Activated CD8-positive, alpha-beta memory T cell treated with anti-CD3 and anti-CD28 coated beads, Interleukin-2, amount 10 ng/mL, durations not matched to agents 7 days and 5 days (primary cell): ENCODE measurements at regions not wholly inside any gene's neighbourhood (a gene's known extent, or its start where the extent isn't known, plus 50 kb on each side); places are given as distances from the start of the nearest gene placed in this dataset.

Source experiments
- ATAC-seq: fragments of 150-1000 bp; cut with Tn5 transposase; one replicate; pipeline ENCODE4 v1.10.0; 2021; ENCODE audit warnings: moderate library complexity
- CTCF ChIA-PET: fragments of 350-600 bp; sonication (Branson Sonifier 250); formaldehyde crosslinking; loops from one replicate; lab custom pipeline; 2021; ENCODE audit warnings: antibody characterized with exemption; lab: Charles Lee
- DNase-seq: peaks from one replicate; pipeline ENCODE4 v3.0.0-alpha.2; 2020
- H3K27ac Mint-ChIP-seq: one replicate; pipeline ENCODE4 v1.8.0; 2021; ENCODE audit warnings: mild to moderate bottlenecking, mixed read lengths
- H3K27me3 Mint-ChIP-seq: one replicate; pipeline ENCODE4 v1.8.0; 2021; ENCODE audit warnings: mixed read lengths
- H3K36me3 Mint-ChIP-seq: one replicate; pipeline ENCODE4 v1.8.0; 2021; ENCODE audit warnings: mild to moderate bottlenecking, mixed read lengths
- H3K4me1 Mint-ChIP-seq: one replicate; pipeline ENCODE4 v1.8.0; 2021; ENCODE audit warnings: mixed read lengths
- H3K4me3 Mint-ChIP-seq: one replicate; pipeline ENCODE4 v1.8.0; 2021; ENCODE audit warnings: mild to moderate bottlenecking, moderate library complexity, mixed read lengths
- H3K9me3 Mint-ChIP-seq: one replicate; pipeline ENCODE4 v1.8.0; 2022; ENCODE audit warnings: low read depth, mixed read lengths

- H3K27me3 Mint-ChIP-seq, result peaks cover 16% of the 10 kb centered on the region
- no peaks in the 10 kb centered on the region for H3K9me3 Mint-ChIP-seq
- DNase-seq (no peak), ATAC-seq (no peak)
- no peaks in the 10 kb centered on the region for H3K36me3 Mint-ChIP-seq
- H3K27ac Mint-ChIP-seq, result no peak overlapping the region
- CTCF ChIA-PET, result no interaction called here
- no peak overlapping the region for H3K4me3 Mint-ChIP-seq
- no peaks in the 10 kb centered on the region for H3K4me1 Mint-ChIP-seq
These were observed 378.3 kb downstream of the BRD1 start for GRCh38 chr22:49449377-49449776.

- Mint-ChIP-seq H3K36me3 (no peaks in the 10 kb centered on the region), H3K27ac (no peak overlapping the region), H3K4me1 (no peaks in the 10 kb centered on the region), H3K4me3 (no peak overlapping the region), H3K9me3 (no peaks in the 10 kb centered on the region), H3K27me3 (peaks cover 16% of the 10 kb centered on the region)
- DNase-seq (no peak), ATAC-seq (no peak)
- CTCF ChIA-PET, result no interaction called here
These were observed 379.1 kb downstream of the BRD1 start for GRCh38 chr22:49448526-49448925.

- Mint-ChIP-seq H3K4me1 (no peaks in the 10 kb centered on the region), H3K36me3 (no peaks in the 10 kb centered on the region), H3K27me3 (peaks cover 16% of the 10 kb centered on the region), H3K9me3 (no peaks in the 10 kb centered on the region), H3K4me3 (no peak overlapping the region), H3K27ac (no peak overlapping the region)
- CTCF ChIA-PET, result no interaction called here
- ATAC-seq, result no peak
- DNase-seq, result no peak
These were observed 379.8 kb downstream of the BRD1 start for GRCh38 chr22:49447837-49448236.

GRCh38 chr22:49446759-49447710 is 380.6 kb downstream of the BRD1 start:
- Mint-ChIP-seq H3K4me3 (no peak overlapping the region), H3K27ac (no peak overlapping the region), H3K4me1 (no peaks in the 10 kb centered on the region), H3K27me3 (peaks cover 16% of the 10 kb centered on the region), H3K9me3 (no peaks in the 10 kb centered on the region), H3K36me3 (no peaks in the 10 kb centered on the region)
- DNase-seq (no peak), ATAC-seq (no peak)
- CTCF ChIA-PET, result no interaction called here

- Mint-ChIP-seq H3K4me3 (no peak overlapping the region), H3K27me3 (peaks cover 16% of the 10 kb centered on the region), H3K27ac (no peak overlapping the region), H3K4me1 (no peaks in the 10 kb centered on the region), H3K9me3 (no peaks in the 10 kb centered on the region), H3K36me3 (no peaks in the 10 kb centered on the region)
- CTCF ChIA-PET, result interaction anchor here (0.6 kb wide), 1 partner anchor 777 kb away, joined by 3 read pairs; no protein-coding TSS in a partner anchor
- DNase-seq (no peak), ATAC-seq (no peak)
These were observed 381.4 kb downstream of the BRD1 start for GRCh38 chr22:49446145-49446758.

- Mint-ChIP-seq H3K27ac (no peak overlapping the region), H3K4me3 (no peak overlapping the region), H3K4me1 (no peaks in the 10 kb centered on the region), H3K9me3 (no peaks in the 10 kb centered on the region), H3K27me3 (peaks cover 5% of the 10 kb centered on the region), H3K36me3 (no peaks in the 10 kb centered on the region)
- CTCF ChIA-PET, result no interaction called here
- ATAC-seq (no peak), DNase-seq (no peak)
These were observed 382.9 kb downstream of the BRD1 start for GRCh38 chr22:49444781-49445180.

GRCh38 chr22:49440931-49441330 is 386.7 kb downstream of the BRD1 start:
- H3K27ac Mint-ChIP-seq, result no peak overlapping the region
- H3K36me3 Mint-ChIP-seq, result no peaks in the 10 kb centered on the region
- H3K27me3 Mint-ChIP-seq, result no peaks in the 10 kb centered on the region
- DNase-seq (no peak), ATAC-seq (no peak)
- H3K4me3 Mint-ChIP-seq, result no peak overlapping the region
- H3K9me3 Mint-ChIP-seq, result no peaks in the 10 kb centered on the region
- H3K4me1 Mint-ChIP-seq, result no peaks in the 10 kb centered on the region
- CTCF ChIA-PET, result no interaction called here

- DNase-seq (no peak), ATAC-seq (no peak)
- no peaks in the 10 kb centered on the region for H3K27me3 Mint-ChIP-seq
- H3K4me3 Mint-ChIP-seq, result no peak overlapping the region
- no peaks in the 10 kb centered on the region for H3K4me1 Mint-ChIP-seq
- H3K9me3 Mint-ChIP-seq, result no peaks in the 10 kb centered on the region
- H3K36me3 Mint-ChIP-seq, result no peaks in the 10 kb centered on the region
- no peak overlapping the region for H3K27ac Mint-ChIP-seq
- CTCF ChIA-PET, result no interaction called here
These were observed 388.3 kb downstream of the BRD1 start for GRCh38 chr22:49439373-49439772.

- DNase-seq, result no peak
- Mint-ChIP-seq H3K4me3 (no peak overlapping the region), H3K4me1 (no peaks in the 10 kb centered on the region), H3K27me3 (no peaks in the 10 kb centered on the region), H3K27ac (no peak overlapping the region), H3K36me3 (no peaks in the 10 kb centered on the region), H3K9me3 (no peaks in the 10 kb centered on the region)
- CTCF ChIA-PET, result no interaction called here
- ATAC-seq, result no peak
These were observed 389.7 kb downstream of the BRD1 start for GRCh38 chr22:49437956-49438355.

- Mint-ChIP-seq H3K27me3 (no peaks in the 10 kb centered on the region), H3K4me3 (no peak overlapping the region), H3K9me3 (no peaks in the 10 kb centered on the region), H3K27ac (no peak overlapping the region), H3K36me3 (no peaks in the 10 kb centered on the region), H3K4me1 (no peaks in the 10 kb centered on the region)
- CTCF ChIA-PET, result no interaction called here
- no peak for ATAC-seq
- no peak for DNase-seq
These were observed 390.3 kb downstream of the BRD1 start for GRCh38 chr22:49437356-49437755.

GRCh38 chr22:49436056-49436455 is 391.6 kb downstream of the BRD1 start:
- ATAC-seq, result no peak
- no peak overlapping the region for H3K27ac Mint-ChIP-seq

GRCh38 chr22:49435596-49435995 is 392.1 kb downstream of the BRD1 start:
- ATAC-seq (no peak), DNase-seq (no peak)
- Mint-ChIP-seq H3K9me3 (no peaks in the 10 kb centered on the region), H3K36me3 (no peaks in the 10 kb centered on the region), H3K27me3 (peaks cover 3% of the 10 kb centered on the region), H3K27ac (no peak overlapping the region), H3K4me3 (no peak overlapping the region), H3K4me1 (no peaks in the 10 kb centered on the region)
- CTCF ChIA-PET, result no interaction called here

More at GRCh38 chr22:49436056-49436455, 391.6 kb downstream of the BRD1 start:
- no peaks in the 10 kb centered on the region for H3K4me1 Mint-ChIP-seq
- peaks cover 3% of the 10 kb centered on the region for H3K27me3 Mint-ChIP-seq
- H3K4me3 Mint-ChIP-seq, result no peak overlapping the region
- no peaks in the 10 kb centered on the region for H3K9me3 Mint-ChIP-seq
- DNase-seq, result no peak
- H3K36me3 Mint-ChIP-seq, result no peaks in the 10 kb centered on the region
- CTCF ChIA-PET, result no interaction called here

GRCh38 chr22:49433717-49434611 is 393.7 kb downstream of the BRD1 start:
- Mint-ChIP-seq H3K27ac (no peak overlapping the region), H3K27me3 (peaks cover 3% of the 10 kb centered on the region), H3K4me3 (no peak overlapping the region), H3K36me3 (no peaks in the 10 kb centered on the region), H3K9me3 (no peaks in the 10 kb centered on the region), H3K4me1 (no peaks in the 10 kb centered on the region)
- CTCF ChIA-PET, result no interaction called here
- DNase-seq, result no peak
- ATAC-seq, result no peak
